Upper lobe of left lung (tissue), 6 donors: ENCODE measurements at regions not wholly inside any gene's neighbourhood (a gene's known extent, or its start where the extent isn't known, plus 50 kb on each side); places are given as distances from the start of the nearest gene placed in this dataset.

Source experiments
- ATAC-seq, 2 donors: fragments of 200-7000 bp; cut with Tn5 transposase; one replicate each; pipeline ENCODE4 v1.9.1; 2022; ENCODE audit warnings: mild to moderate bottlenecking in 2 of 2, moderate library complexity in 2 of 2; ENCODE audit not compliant: low FRiP score in 2 of 2
- DNase-seq, 2 donors: peaks; one replicate each; pipeline ENCODE4 v3.0.0-alpha.2; 2019 to 2020
- H3K27ac ChIP-seq, 4 donors: fragments of 200-600 bp; sonication (generic); one replicate each; pipeline ENCODE4 v1.5.1; 2016 to 2019
- H3K27me3 ChIP-seq, 4 donors: fragments of 200-600 bp; sonication (generic); one replicate each; pipeline ENCODE4 v1.5.1; 2017 to 2019
- H3K36me3 ChIP-seq, 4 donors: fragments of 200-600 bp; sonication (generic); one replicate each; pipeline ENCODE4 v1.5.1; 2016 to 2019
- H3K4me1 ChIP-seq, 4 donors: fragments of 200-600 bp; sonication (generic); one replicate each; pipeline ENCODE4 v1.5.1; 2018 to 2019
- H3K4me3 ChIP-seq, 4 donors: fragments of 200-600 bp; sonication (generic); one replicate each; pipeline ENCODE4 v1.5.1; 2017 to 2019; ENCODE audit warnings: mild to moderate bottlenecking in 2 of 4, moderate library complexity in 1 of 4
- H3K9me3 ChIP-seq, 4 donors: fragments of 200-600 bp; sonication (generic); one replicate each; pipeline ENCODE4 v1.5.1; 2018 to 2019
- CTCF ChIP-seq, 6 experiments: fragments of 450-650 bp in 4 of 6; fragments of 200-600 bp in 2 of 6; sonication (generic) in 2 of 6; IDR thresholded peaks; one replicate each; pipeline ENCODE4 v1.5.1; 2016 to 2019; ENCODE audit warnings: antibody characterized with exemption in 6 of 6
- EP300 ChIP-seq, 4 donors: sonication (generic); formaldehyde crosslinking; IDR thresholded peaks; one replicate each; pipeline ENCODE4 v1.5.1; 2017; ENCODE audit warnings: antibody characterized with exemption in 4 of 4, control low read depth in 2 of 4
- POLR2A ChIP-seq, 4 donors: fragments of 450-650 bp; IDR thresholded peaks; one replicate each; pipeline ENCODE4 v1.5.1; 2016 to 2017; ENCODE audit warnings: antibody characterized with exemption in 4 of 4, mild to moderate bottlenecking in 2 of 4
- POLR2AphosphoS5 ChIP-seq, 2 donors: sonication (generic); formaldehyde crosslinking; IDR thresholded peaks; one replicate each; pipeline ENCODE4 v1.5.1; 2017; ENCODE audit warnings: antibody characterized with exemption in 2 of 2
- WGBS, 2 donors: methylation state at CpG; one replicate each; pipeline ENCODE4 v1.1.5; 2017 to 2018; 5-methylcytosine and 5-hydroxymethylcytosine counted together
- donor health status: DM: no; HTN: no; CAD: no; lungs with moderate emphysema.
- donor health status: DM: no; HTN: yes; CAD: no; lungs with severe emphysema.

DNA sequence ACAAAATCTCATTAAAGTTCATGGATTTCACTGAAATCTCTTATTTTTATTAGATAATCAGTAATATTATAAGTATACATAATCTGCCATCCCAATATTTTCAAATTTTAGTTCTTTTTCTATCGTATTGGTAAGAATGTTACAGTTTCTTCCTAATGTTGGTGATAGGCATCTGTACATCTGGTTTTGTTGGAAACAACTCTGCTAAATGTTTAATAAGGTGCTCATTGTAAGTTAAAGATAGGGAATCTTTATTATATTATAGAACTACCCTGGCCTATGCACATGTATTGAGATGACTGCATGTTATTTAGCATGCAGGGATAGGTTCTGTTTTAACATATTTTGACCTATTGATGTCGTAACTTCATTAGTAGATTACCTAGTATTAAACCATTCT lies 188.6 kb upstream of the PRPS1L1 start:
- DNase-seq (no peak), ATAC-seq (no peak)
- WGBS, 2 donors = 97 to 100% methylated on average over 2 of the region's 2 CpGs
- TF ChIP-seq CTCF (IDR thresholded peaks at IDR 0.05) (no peak), POLR2AphosphoS5 (IDR thresholded peaks at IDR 0.05) (no peak), EP300 (IDR thresholded peaks at IDR 0.05) (no peak), POLR2A (IDR thresholded peaks at IDR 0.05) (no peak)
- Histone ChIP-seq H3K4me1 (peaks cover 0 to 2% (median 0%) of the 10 kb centered on the region in 4 donors), H3K27me3 (no peaks in the 10 kb centered on the region), H3K36me3 (no peaks in the 10 kb centered on the region), H3K27ac (no peak overlapping the region), H3K9me3 (no peaks in the 10 kb centered on the region), H3K4me3 (no peak overlapping the region)

DNA sequence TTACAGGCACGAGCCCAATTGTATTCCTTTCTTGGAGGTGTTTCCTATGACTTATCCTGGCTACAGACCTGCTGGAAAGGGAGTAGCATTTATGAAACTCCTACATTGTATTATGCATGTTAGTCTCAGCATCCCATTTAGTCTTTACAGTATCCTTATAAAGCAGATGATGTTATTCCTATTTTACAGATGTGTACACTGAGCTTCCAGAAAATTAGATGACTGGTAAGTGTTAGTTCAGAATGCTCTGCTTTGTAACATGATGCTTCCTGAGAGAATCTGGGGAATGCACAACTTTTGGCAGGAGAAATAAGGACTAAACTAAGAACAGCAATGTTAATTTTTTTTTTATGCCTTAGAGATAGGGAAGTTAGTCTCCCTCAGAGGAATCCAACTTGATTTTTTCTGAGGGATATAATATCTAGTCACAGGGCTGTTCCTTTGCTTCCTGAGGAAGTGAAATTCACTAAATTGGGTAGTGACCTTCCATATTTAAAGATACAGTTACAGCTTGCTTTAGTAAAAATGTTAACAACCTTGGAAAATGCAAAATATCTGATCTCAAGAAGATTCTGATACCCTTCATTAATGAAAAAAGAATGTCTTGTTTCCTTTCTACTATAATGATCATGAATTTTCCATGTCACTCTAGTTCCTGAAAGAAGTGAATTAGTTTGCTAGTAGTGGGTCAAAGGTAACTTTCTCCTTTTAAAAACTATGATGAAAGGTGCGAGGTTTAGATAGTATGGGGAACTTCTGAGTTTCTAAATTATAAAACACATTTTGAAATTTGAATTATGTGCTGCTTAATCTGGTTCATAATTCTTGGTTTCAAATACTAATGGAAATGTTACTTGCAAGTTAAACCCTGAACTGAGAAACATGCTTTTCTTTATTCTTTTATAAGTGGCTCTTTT lies 194.0 kb upstream of the PRPS1L1 start:
- Histone ChIP-seq H3K9me3 (no peaks in the 10 kb centered on the region), H3K36me3 (no peaks in the 10 kb centered on the region), H3K4me3 (no peak overlapping the region), H3K27me3 (no peaks in the 10 kb centered on the region), H3K4me1 (peaks cover 0 to 9% (median 5%) of the 10 kb centered on the region in 4 donors), H3K27ac (peak overlapping the region in 1 of 4 donors; percentile 4)
- 59 to 66% methylated on average over 2 of the region's 2 CpGs for WGBS, 2 donors
- ATAC-seq (peak in 1 of 2 donors; percentile 69), DNase-seq (no peak)
- TF ChIP-seq POLR2AphosphoS5 (IDR thresholded peaks at IDR 0.05) (no peak), POLR2A (IDR thresholded peaks at IDR 0.05) (no peak), CTCF (IDR thresholded peaks at IDR 0.05) (no peak), EP300 (IDR thresholded peaks at IDR 0.05) (no peak)

DNA sequence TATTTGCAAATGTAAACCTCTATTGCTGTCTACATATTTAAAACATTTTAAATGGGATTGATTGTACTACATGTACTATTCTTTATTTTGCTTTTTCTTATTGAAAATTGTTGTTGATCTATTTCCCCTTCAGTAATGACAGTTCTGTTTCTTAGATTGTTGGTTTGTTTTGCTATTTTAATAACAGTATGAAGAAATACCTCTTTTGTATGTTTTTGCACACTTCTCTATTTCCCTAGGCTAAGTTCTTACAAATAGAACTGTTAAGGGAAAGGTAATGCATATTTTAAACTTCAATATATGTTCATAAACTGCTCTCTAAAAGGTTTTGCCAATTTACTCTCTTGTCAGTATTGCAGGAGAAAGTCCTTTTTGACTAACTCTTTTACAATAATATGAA lies 195.0 kb upstream of the PRPS1L1 start:
- DNase-seq (no peak), ATAC-seq (no peak)
- no peaks in the 10 kb centered on the region for H3K9me3 ChIP-seq
- peaks cover 0 to 9% (median 5%) of the 10 kb centered on the region in 4 donors for H3K4me1 ChIP-seq
- H3K36me3 ChIP-seq = no peaks in the 10 kb centered on the region
- H3K4me3 ChIP-seq = no peak overlapping the region
- H3K27me3 ChIP-seq = no peaks in the 10 kb centered on the region
- TF ChIP-seq POLR2A (IDR thresholded peaks at IDR 0.05) (no peak), EP300 (IDR thresholded peaks at IDR 0.05) (no peak), POLR2AphosphoS5 (IDR thresholded peaks at IDR 0.05) (no peak), CTCF (IDR thresholded peaks at IDR 0.05) (no peak)
- H3K27ac ChIP-seq = no peak overlapping the region

DNA sequence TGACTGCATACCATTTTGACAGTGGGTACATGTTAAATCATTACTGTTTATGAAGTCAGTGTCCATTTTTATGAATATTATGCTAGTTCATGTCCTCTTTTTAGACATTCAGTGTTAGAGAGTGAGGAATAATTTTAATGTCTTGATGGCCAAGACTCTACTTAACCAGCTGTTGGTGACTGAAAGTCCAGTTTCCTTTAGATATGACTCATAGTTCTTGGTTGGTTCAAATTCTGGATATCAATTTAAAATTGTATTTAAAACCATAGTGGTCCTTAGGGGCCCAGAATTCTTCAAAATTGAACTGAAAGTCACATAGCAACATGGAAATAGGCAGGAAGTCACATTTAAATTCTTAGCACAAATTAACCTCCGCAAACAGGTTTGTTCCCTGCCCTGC lies 196.5 kb upstream of the PRPS1L1 start:
- H3K27me3 ChIP-seq = no peaks in the 10 kb centered on the region
- no peak overlapping the region for H3K4me3 ChIP-seq
- TF ChIP-seq POLR2A (IDR thresholded peaks at IDR 0.05) (no peak), CTCF (IDR thresholded peaks at IDR 0.05) (no peak), POLR2AphosphoS5 (IDR thresholded peaks at IDR 0.05) (no peak), EP300 (IDR thresholded peaks at IDR 0.05) (no peak)
- H3K4me1 ChIP-seq = peaks cover 0 to 9% (median 5%) of the 10 kb centered on the region in 4 donors
- H3K9me3 ChIP-seq = no peaks in the 10 kb centered on the region
- no peak for DNase-seq
- ATAC-seq = no peak
- no peak overlapping the region for H3K27ac ChIP-seq
- WGBS, 2 donors = 83 to 92% methylated on average over 1 of the region's 1 CpG
- no peaks in the 10 kb centered on the region for H3K36me3 ChIP-seq

GRCh38 chr7:18225067-18225466 lies 197.4 kb upstream of the PRPS1L1 start:
- Histone ChIP-seq H3K27ac (peak overlapping the region in 1 of 4 donors; percentile 3), H3K4me3 (no peak overlapping the region), H3K36me3 (no peaks in the 10 kb centered on the region), H3K9me3 (no peaks in the 10 kb centered on the region), H3K4me1 (peaks cover 0 to 9% (median 5%) of the 10 kb centered on the region in 4 donors), H3K27me3 (no peaks in the 10 kb centered on the region)
- DNase-seq (no peak), ATAC-seq (peak in 1 of 2 donors; percentile 41)
- TF ChIP-seq POLR2A (IDR thresholded peaks at IDR 0.05) (no peak), EP300 (IDR thresholded peaks at IDR 0.05) (no peak), CTCF (IDR thresholded peaks at IDR 0.05) (no peak), POLR2AphosphoS5 (IDR thresholded peaks at IDR 0.05) (no peak)
